ENCODE measurements at regions not wholly inside any gene's neighbourhood (a gene's known extent, or its start where the extent isn't known, plus 50 kb on each side); places are given as distances from the start of the nearest gene placed in this dataset.

DNA sequence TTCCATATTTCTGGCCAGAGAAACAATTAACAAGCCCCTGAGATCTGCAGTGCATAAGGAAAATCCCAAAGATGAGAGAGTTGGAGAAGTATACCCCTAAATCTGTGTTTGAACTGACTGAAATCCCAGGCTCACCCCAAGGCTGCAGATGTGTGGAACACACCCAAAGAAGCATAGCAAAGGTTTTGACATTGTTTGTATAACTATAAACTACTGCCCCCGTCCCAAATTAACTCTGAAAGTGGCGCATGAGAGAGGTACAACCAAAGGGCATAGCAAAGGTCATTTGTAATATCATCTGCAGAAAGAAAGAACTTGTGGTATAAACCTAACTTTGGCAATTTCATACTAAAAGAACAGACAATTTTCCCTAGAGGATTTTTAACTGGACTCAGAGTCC is 157.9 kb downstream of the DCAF12L1 start (continued):
- TF ChIP-seq ZNF331 (CRISPR knock-in tag; IDR thresholded peaks at IDR 0.05; ENCODE audit: low read depth): no peak

DNA sequence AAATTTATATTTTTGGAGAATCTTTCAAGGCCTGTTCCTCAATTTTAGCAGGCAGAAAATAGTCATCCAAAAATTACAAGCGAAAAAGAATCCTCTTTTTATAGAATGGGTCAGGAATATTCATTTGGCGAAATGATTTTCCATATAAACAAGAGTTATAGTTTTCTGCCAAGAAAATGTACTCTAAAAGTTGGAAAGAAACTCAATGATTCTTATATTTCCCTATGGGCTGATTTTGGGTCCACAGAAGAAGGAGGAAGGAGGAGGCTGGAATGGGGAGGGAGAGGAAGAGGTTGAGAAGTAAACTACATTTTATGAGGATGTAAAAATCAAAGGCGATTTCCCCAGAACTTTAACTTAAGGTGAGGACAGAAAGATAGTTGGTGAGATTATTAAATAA is 159.3 kb downstream of the DCAF12L1 start:
- H3K36me3 ChIP-seq (ENCODE audit: insufficient read depth): no peaks in the 10 kb centered on the region
- no peak overlapping the region for H3K4me3 ChIP-seq
- H3K9me2 ChIP-seq (ENCODE audit: insufficient read depth): no peaks in the 10 kb centered on the region
- H3K27ac ChIP-seq (ENCODE audit: low read depth): no peak overlapping the region
- H3K4me1 ChIP-seq (ENCODE audit: insufficient read depth): no peaks in the 10 kb centered on the region
- H4K20me1 ChIP-seq (replicated peaks; ENCODE audit: insufficient read depth): no peaks in the 10 kb centered on the region; the same call in 1 of the 2 replicates
- H3K27me3 Mint-ChIP-seq (ENCODE audit: insufficient read depth, low read depth, poor library complexity): no peaks in the 10 kb centered on the region
- peaks cover 12% of the 10 kb centered on the region for H3K79me2 ChIP-seq (replicated peaks; ENCODE audit: insufficient read depth)
- H3K4me3 Mint-ChIP-seq: no peak overlapping the region
- no peak overlapping the region for H2AFZ ChIP-seq
- H3F3A ChIP-seq (replicated peaks; ENCODE audit: low read depth): no peaks in the 10 kb centered on the region
- TF ChIP-seq ETS1 (IDR thresholded peaks at IDR 0.05) (no peak), NANOG (IDR thresholded peaks at IDR 0.05; ENCODE audit: borderline replicate concordance) (no peak), ZNF462 (CRISPR knock-in tag; IDR thresholded peaks at IDR 0.05) (no peak), ZNF331 (CRISPR knock-in tag; IDR thresholded peaks at IDR 0.05; ENCODE audit: low read depth) (no peak), CREB1 (CRISPR knock-in tag; IDR thresholded peaks at IDR 0.05; ENCODE audit: low read depth) (no peak), STAT1 (IDR thresholded peaks at IDR 0.05; ENCODE audit: unreplicated experiment) (no peak), POLR2AphosphoS5 (IDR thresholded peaks at IDR 0.05; ENCODE audit: low read depth) (no peak), EZH2 (IDR thresholded peaks at IDR 0.05; ENCODE audit: low read depth, unreplicated experiment) (no peak), REST (IDR thresholded peaks at IDR 0.05; ENCODE audit: unreplicated experiment) (no peak), CTCF (conservative IDR thresholded peaks at IDR 0.05; ENCODE audit: low read depth in 2 of 2) (no peak), ZNF114 (CRISPR knock-in tag; IDR thresholded peaks at IDR 0.05) (no peak), JUNB (IDR thresholded peaks at IDR 0.05; ENCODE audit: unreplicated experiment) (no peak), EZH2phosphoT487 (IDR thresholded peaks at IDR 0.05; ENCODE audit: unreplicated experiment) (no peak)
- no peaks in the 10 kb centered on the region for H3K4me1 Mint-ChIP-seq
- no peaks in the 10 kb centered on the region; the same call in 2 of the 3 replicates for H3K9me3 Mint-ChIP-seq
- H3K27ac Mint-ChIP-seq: no peak overlapping the region
- DNase-seq (ENCODE audit: low spot score) (no peak), ATAC-seq (no peak)
- no peak overlapping the region for H3K4me2 ChIP-seq
- H3K27me3 ChIP-seq (ENCODE audit: insufficient read depth): no peaks in the 10 kb centered on the region
- no peaks in the 10 kb centered on the region for H3K36me3 Mint-ChIP-seq (ENCODE audit: low read depth)
